OCI-LY7 (cell line): ENCODE measurements at regions not wholly inside any gene's neighbourhood (a gene's known extent, or its start where the extent isn't known, plus 50 kb on each side); places are given as distances from the start of the nearest gene placed in this dataset.

Experiments used
- BruUV-seq: library from RNA; stranded (reverse); fragments of 400-500 nt; replicated peaks from 2 replicates; lab custom pipeline; 2021; lab: Mats Ljungman, UMichigan
- CTCF ChIA-PET: fragments of 300-600 bp; sonication (Branson Sonifier 250); formaldehyde crosslinking; loops from one replicate; lab custom pipeline; 2022; ENCODE audit warnings: antibody characterized with exemption; ENCODE audit not compliant: unreplicated experiment; lab: Charles Lee
- POLR2A ChIA-PET: fragments of 300-600 bp; sonication (Branson Sonifier 250); formaldehyde crosslinking; loops from one replicate; lab custom pipeline; 2022; ENCODE audit warnings: antibody characterized with exemption; lab: Charles Lee
- DNase-seq: peaks from one replicate; pipeline ENCODE4 v3.0.0-alpha.2; 2015; ENCODE audit warnings: low spot score
- H2AFZ ChIP-seq: fragments of 200-600 bp; sonication (generic), shearing (Covaris generic); 2 replicates; pipeline ENCODE4 v1.6.1; 2014; ENCODE audit warnings: mild to moderate bottlenecking, antibody characterized with exemption, low read length, moderate library complexity
- H3K27ac ChIP-seq: fragments of 200-600 bp; sonication (generic); 2 replicates; pipeline ENCODE4 v1.5.1; 2014; ENCODE audit warnings: mixed run types, low read depth, mild to moderate bottlenecking, moderate library complexity, low read length, inconsistent platforms; ENCODE audit not compliant: poor library complexity, severe bottlenecking
- H3K36me3 ChIP-seq: fragments of 200-600 bp; sonication (generic); 2 replicates; pipeline ENCODE4 v1.6.1; 2014; ENCODE audit warnings: mild to moderate bottlenecking, antibody characterized with exemption, low read length, moderate library complexity, mixed read lengths; ENCODE audit not compliant: insufficient read depth
- H3K4me1 ChIP-seq: fragments of 200-600 bp; sonication (generic); 2 replicates; pipeline ENCODE4 v1.5.1; 2014; ENCODE audit warnings: mild to moderate bottlenecking, low read length; ENCODE audit not compliant: insufficient read depth, poor library complexity, severe bottlenecking
- H3K4me2 ChIP-seq: fragments of 200-600 bp; sonication (generic); 2 replicates; pipeline ENCODE4 v1.6.1; 2014; ENCODE audit warnings: mild to moderate bottlenecking, low read length
- H3K4me3 ChIP-seq: fragments of 200-600 bp; sonication (generic); 2 replicates; pipeline ENCODE4 v1.5.1; 2014; ENCODE audit warnings: mild to moderate bottlenecking, low read depth, low read length; ENCODE audit not compliant: poor library complexity, severe bottlenecking
- H3K79me2 ChIP-seq: fragments of 200-600 bp; sonication (generic); 2 replicates; pipeline ENCODE4 v1.6.1; 2016; ENCODE audit warnings: low read depth, mild to moderate bottlenecking, low read length, moderate library complexity, mixed read lengths; ENCODE audit not compliant: insufficient read depth
- H3K9me2 ChIP-seq: fragments of 200-600 bp; sonication (generic); 2 replicates; pipeline ENCODE4 v1.6.1; 2016; ENCODE audit warnings: mild to moderate bottlenecking, low read length, mixed read lengths; ENCODE audit not compliant: insufficient read depth
- H3K9me3 ChIP-seq: fragments of 200-600 bp; sonication (generic); 2 replicates; pipeline ENCODE4 v1.6.1; 2014; ENCODE audit warnings: mild to moderate bottlenecking, mixed run types, low read length, mixed read lengths
- H4K20me1 ChIP-seq: fragments of 200-600 bp; sonication (generic); 2 replicates; pipeline ENCODE4 v1.6.1; 2014; ENCODE audit warnings: mild to moderate bottlenecking, antibody characterized with exemption, low read length, moderate library complexity, mixed read lengths; ENCODE audit not compliant: insufficient read depth
- EZH2phosphoT487 ChIP-seq: fragments of 200-600 bp; sonication (generic); IDR thresholded peaks from 2 replicates; pipeline ENCODE4 v1.6.1; 2018; ENCODE audit warnings: low read depth, borderline replicate concordance, mild to moderate bottlenecking, mixed run types, antibody characterized with exemption, low read length, moderate library complexity, mixed read lengths
- intact Hi-C: fragments of 100-400 bp; cut with micrococcal nuclease; formaldehyde crosslinking; loops from one replicate; pipeline ENCODE4 v1.10.0; 2022; ENCODE audit not compliant: unreplicated experiment
- TF ChIP-seq, protein P1 (sequence below): fragments of 200-600 bp; sonication (generic); conservative IDR thresholded peaks from 2 replicates; pipeline ENCODE4 v1.5.1; 2014; ENCODE audit warnings: mild to moderate bottlenecking, antibody characterized with exemption, low read length, moderate library complexity, mixed read lengths

DNA sequence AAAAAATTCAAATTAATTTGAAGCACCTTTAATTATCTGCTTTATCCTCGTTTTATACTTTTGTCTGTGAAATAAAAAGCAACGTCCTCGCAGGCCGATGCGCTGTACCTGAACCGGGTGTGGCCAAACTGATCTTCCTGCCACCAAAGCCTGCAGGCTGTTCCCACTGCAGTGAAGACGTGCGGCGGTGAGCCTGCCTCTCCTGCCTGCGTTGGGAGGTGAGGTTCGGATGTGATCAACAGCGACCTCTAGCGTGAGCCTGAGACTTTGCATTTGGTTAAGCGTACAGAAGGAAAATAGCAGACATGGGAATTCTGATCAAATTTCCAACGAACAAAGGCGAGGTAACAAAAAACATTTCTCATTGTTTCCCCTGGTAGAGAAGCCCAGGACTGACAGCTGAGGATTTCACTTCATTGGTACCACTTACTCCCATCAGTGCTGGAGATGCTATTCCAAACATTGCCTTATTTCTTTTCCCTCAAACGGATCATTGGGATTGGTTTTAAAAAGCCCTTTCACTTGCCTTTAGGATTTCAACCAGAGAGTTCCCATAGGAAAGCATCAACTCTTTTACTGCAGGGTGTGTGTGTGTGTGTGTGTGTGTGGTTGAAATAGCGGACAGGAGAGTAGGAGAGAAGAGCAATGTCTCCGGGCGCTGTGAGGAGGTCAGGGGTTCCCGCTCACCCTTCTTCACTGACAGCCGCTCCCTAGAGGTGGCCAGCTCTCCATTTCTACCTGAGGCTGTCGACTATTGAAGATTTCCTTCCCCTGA lies 56.6 kb upstream of the CCN6 start:
- no peaks in the 10 kb centered on the region for H3K36me3 ChIP-seq
- H3K4me2 ChIP-seq: peak overlapping the region; percentile 44
- H3K9me3 ChIP-seq: no peaks in the 10 kb centered on the region
- no peaks in the 10 kb centered on the region for H3K9me2 ChIP-seq
- intact Hi-C loops: loop anchor here (1.0 to 2.0 kb wide), 3 partner anchors 46 to 287 kb away; partner anchors contain the start of gene FYN
- ChIA-PET POLR2A (no interaction called here), CTCF (no interaction called here)
- 0 out of 2 replicates have a peak overlapping the region, but pooled peaks have one; percentile 31 for H2AFZ ChIP-seq
- BruUV-seq: no TSS peak
- H3K27ac ChIP-seq: no peak overlapping the region
- TF ChIP-seq, protein P1, sequence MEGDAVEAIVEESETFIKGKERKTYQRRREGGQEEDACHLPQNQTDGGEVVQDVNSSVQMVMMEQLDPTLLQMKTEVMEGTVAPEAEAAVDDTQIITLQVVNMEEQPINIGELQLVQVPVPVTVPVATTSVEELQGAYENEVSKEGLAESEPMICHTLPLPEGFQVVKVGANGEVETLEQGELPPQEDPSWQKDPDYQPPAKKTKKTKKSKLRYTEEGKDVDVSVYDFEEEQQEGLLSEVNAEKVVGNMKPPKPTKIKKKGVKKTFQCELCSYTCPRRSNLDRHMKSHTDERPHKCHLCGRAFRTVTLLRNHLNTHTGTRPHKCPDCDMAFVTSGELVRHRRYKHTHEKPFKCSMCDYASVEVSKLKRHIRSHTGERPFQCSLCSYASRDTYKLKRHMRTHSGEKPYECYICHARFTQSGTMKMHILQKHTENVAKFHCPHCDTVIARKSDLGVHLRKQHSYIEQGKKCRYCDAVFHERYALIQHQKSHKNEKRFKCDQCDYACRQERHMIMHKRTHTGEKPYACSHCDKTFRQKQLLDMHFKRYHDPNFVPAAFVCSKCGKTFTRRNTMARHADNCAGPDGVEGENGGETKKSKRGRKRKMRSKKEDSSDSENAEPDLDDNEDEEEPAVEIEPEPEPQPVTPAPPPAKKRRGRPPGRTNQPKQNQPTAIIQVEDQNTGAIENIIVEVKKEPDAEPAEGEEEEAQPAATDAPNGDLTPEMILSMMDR: peak; percentile 97
- TF ChIP-seq EZH2phosphoT487: no peak
- no peaks in the 10 kb centered on the region for H3K79me2 ChIP-seq
- DNase-seq: peak; percentile 79
- H3K4me3 ChIP-seq: no peak overlapping the region
- no peaks in the 10 kb centered on the region for H4K20me1 ChIP-seq
- no peaks in the 10 kb centered on the region for H3K4me1 ChIP-seq

DNA sequence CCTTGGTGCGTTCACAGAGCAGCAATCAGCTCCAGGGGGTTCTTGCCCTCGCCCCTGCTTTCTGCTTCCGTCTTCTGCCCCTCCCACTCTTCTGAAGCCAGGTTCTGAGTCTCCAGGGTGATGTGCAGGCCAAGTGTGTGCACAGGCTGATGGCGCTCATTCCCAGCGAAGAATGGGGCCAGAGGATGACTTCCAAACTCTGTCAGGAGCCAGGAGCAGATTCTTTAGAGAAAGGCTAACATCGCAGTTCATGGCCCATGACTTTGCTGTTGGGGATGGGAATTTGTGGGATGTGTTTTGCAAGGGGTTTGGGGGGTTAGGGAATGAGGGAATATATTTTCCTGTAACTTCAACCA lies 56.1 kb upstream of the CCN6 start:
- H3K4me1 ChIP-seq: no peaks in the 10 kb centered on the region
- no peak for DNase-seq
- H3K9me3 ChIP-seq: no peaks in the 10 kb centered on the region
- no peak overlapping the region for H3K27ac ChIP-seq
- no peak overlapping the region for H3K4me3 ChIP-seq
- no peaks in the 10 kb centered on the region for H3K79me2 ChIP-seq
- no peaks in the 10 kb centered on the region for H3K9me2 ChIP-seq
- H3K4me2 ChIP-seq: no peak overlapping the region
- ChIA-PET CTCF (no interaction called here), POLR2A (no interaction called here)
- no peak for TF ChIP-seq EZH2phosphoT487
- TF ChIP-seq, protein P1: no peak
- no peaks in the 10 kb centered on the region for H3K36me3 ChIP-seq
- no TSS peak for BruUV-seq
- no peak overlapping the region for H2AFZ ChIP-seq
- intact Hi-C loops: loop anchor here (1.0 to 2.0 kb wide), 3 partner anchors 45 to 288 kb away; partner anchors contain the start of gene FYN
- H4K20me1 ChIP-seq: no peaks in the 10 kb centered on the region

DNA sequence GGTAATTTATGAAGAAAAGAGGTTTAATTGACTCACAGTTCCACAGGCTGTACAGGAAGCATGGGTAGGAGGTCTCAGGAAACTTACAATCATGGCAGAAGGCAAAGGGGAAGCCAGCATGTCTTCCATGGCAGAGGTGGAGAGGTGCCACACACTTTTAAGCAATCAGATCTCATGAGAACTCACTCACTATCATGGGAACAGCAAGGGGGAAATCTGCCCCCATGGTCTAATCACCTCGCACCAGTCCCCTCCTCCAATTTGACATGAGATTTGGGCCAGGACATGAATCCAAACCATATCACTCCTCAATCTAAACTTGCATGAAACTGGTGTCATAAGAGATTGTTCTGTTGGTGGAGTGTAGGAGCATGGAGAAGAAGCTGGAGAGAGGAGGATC lies 51.6 kb upstream of the CCN6 start:
- no TSS peak for BruUV-seq
- no peaks in the 10 kb centered on the region for H3K36me3 ChIP-seq
- H4K20me1 ChIP-seq: no peaks in the 10 kb centered on the region
- H3K79me2 ChIP-seq: no peaks in the 10 kb centered on the region
- no peak overlapping the region for H3K4me3 ChIP-seq
- TF ChIP-seq, protein P1: no peak
- TF ChIP-seq EZH2phosphoT487: no peak
- DNase-seq: no peak
- no peak overlapping the region for H2AFZ ChIP-seq
- H3K9me3 ChIP-seq: no peaks in the 10 kb centered on the region
- ChIA-PET CTCF (no interaction called here), POLR2A (no interaction called here)
- H3K4me1 ChIP-seq: no peaks in the 10 kb centered on the region
- no peak overlapping the region for H3K4me2 ChIP-seq
- intact Hi-C loops: no loop called here
- H3K27ac ChIP-seq: no peak overlapping the region
- no peaks in the 10 kb centered on the region for H3K9me2 ChIP-seq
